Fibroblast of mammary gland (primary cell): ENCODE measurements at regions not wholly inside any gene's neighbourhood (a gene's known extent, or its start where the extent isn't known, plus 50 kb on each side); places are given as distances from the start of the nearest gene placed in this dataset.

Experiments
- DNase-seq: peaks from one replicate; pipeline ENCODE4 v3.0.0-alpha.2; 2010; ENCODE audit warnings: low read depth
- H3K4me3 ChIP-seq: 2 replicates; pipeline ENCODE4 v1.5.1; 2011; ENCODE audit warnings: low read depth, mild to moderate bottlenecking, low read length, moderate library complexity; ENCODE audit not compliant: control insufficient read depth
- TF ChIP-seq, protein P1 (sequence below): conservative IDR thresholded peaks from 2 replicates; pipeline ENCODE4 v1.5.1; 2011; ENCODE audit warnings: low read depth, low read length, inconsistent platforms; ENCODE audit not compliant: control insufficient read depth, insufficient read depth

DNA sequence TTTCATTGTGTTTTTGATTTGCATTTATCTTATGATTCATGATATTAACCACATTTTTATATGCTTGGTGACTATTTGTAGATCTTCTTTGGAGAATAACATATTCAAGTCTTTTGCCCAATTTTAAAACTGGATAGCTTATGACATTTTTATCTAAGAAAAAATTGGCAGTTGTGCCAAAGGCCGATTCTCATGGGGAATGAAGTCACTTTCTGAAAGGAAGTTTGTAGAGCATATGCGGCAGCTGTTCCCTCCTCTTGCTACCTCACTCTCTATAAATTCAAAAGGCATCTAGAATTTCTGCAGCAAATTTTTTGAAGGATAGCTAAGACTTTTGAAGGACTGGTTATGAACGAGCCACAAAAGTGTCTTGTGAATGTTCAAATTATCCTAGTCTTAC, 2353.5 kb downstream of the ARAP2 start:
- TF ChIP-seq, protein P1, sequence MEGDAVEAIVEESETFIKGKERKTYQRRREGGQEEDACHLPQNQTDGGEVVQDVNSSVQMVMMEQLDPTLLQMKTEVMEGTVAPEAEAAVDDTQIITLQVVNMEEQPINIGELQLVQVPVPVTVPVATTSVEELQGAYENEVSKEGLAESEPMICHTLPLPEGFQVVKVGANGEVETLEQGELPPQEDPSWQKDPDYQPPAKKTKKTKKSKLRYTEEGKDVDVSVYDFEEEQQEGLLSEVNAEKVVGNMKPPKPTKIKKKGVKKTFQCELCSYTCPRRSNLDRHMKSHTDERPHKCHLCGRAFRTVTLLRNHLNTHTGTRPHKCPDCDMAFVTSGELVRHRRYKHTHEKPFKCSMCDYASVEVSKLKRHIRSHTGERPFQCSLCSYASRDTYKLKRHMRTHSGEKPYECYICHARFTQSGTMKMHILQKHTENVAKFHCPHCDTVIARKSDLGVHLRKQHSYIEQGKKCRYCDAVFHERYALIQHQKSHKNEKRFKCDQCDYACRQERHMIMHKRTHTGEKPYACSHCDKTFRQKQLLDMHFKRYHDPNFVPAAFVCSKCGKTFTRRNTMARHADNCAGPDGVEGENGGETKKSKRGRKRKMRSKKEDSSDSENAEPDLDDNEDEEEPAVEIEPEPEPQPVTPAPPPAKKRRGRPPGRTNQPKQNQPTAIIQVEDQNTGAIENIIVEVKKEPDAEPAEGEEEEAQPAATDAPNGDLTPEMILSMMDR, result no peak
- peak; percentile 30 for DNase-seq
- H3K4me3 ChIP-seq, result no peak overlapping the region

DNA sequence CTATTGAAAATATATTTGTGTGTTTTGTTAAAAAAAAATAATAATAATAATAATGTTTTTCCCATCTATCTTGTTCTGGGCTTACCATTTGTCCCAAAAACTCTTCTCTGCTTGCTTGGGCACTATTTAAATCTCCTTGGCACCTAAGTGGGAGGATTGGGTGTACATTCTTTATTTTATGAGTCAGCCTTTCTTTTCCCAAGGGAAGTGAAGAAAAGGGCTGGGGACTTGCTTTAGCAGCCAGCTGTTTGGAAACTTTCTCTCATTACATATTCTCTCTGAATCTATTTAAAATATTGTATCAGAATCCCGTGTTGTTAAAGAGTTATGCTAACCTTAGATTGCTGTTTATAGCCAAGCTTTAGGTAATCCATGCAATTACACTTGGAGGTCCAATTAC, 2332.4 kb downstream of the ARAP2 start:
- peak; percentile 4 for DNase-seq
- TF ChIP-seq, protein P1, result no peak
- H3K4me3 ChIP-seq, result no peak overlapping the region

DNA sequence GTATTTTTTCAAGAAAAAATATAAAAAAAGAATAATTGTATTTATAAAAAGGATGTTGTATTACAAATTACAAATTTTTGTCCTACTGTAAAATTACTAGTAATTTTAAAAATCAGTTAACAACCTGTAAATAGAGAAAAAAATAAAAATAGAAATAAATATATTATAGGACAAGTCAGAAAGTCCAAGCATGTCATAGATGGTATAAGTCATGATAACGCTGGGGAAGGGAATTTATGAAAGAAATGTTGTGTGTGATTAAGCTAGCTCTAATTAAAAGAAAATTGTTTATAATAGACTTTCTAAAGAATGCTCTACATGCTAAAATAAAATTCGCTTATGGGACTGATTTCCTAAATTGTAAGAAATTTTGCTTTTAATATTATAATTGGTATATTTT, 2329.9 kb downstream of the ARAP2 start:
- H3K4me3 ChIP-seq, result no peak overlapping the region
- peak; percentile 3 for DNase-seq
- TF ChIP-seq, protein P1, result no peak

- TF ChIP-seq, protein P1, result no peak
- H3K4me3 ChIP-seq, result no peak overlapping the region
- no peak for DNase-seq
These were observed 2320.8 kb downstream of the ARAP2 start for GRCh38 chr4:33923469-33923868.

GRCh38 chr4:33924239-33924638, 2320.1 kb downstream of the ARAP2 start:
- no peak overlapping the region for H3K4me3 ChIP-seq
- TF ChIP-seq, protein P1, result no peak
- DNase-seq, result peak; percentile 85

- H3K4me3 ChIP-seq, result no peak overlapping the region
- TF ChIP-seq, protein P1, result no peak
- DNase-seq, result peak; percentile 2
These were observed 2319.5 kb downstream of the ARAP2 start for GRCh38 chr4:33924811-33925210.

DNA sequence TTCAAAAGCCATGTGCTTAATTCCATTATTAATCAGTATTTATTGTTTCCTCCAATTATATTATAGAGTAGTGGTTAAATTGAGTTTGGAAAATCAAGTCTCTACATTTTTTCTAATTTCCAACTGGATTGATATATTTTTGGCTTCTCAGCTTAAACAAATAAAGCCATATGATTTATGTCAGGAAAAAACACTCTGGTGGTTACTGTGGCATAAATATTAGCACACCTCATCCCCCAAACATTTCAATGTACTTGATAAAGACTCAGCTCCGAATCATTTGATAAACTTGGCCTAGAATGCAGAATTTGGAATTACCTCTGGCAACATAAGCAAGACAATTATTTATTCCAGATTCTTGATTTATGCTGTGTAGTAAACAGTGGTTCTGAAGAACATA, 2313.8 kb downstream of the ARAP2 start:
- DNase-seq, result peak; percentile 42
- no peak overlapping the region for H3K4me3 ChIP-seq
- TF ChIP-seq, protein P1, result no peak
